SK-N-SH treated with all-trans-retinoic acid at 6 μM for 48 hours (cell line): ENCODE measurements at regions not wholly inside any gene's neighbourhood (a gene's known extent, or its start where the extent isn't known, plus 50 kb on each side); places are given as distances from the start of the nearest gene placed in this dataset.

Experiments used
- BACH2 ChIP-seq: fragments of 250-450 bp; sonication (Bioruptor Pico); IDR thresholded peaks from 2 replicates; pipeline ENCODE4 v1.9.0; 2021; ENCODE audit warnings: mild to moderate bottlenecking, borderline replicate concordance
- CREB5 ChIP-seq: fragments of 250-450 bp; sonication (Bioruptor Pico); IDR thresholded peaks from 2 replicates; pipeline ENCODE4 v1.5.1; 2020; ENCODE audit warnings: low read depth, mild to moderate bottlenecking, moderate library complexity
- CSDC2 ChIP-seq: fragments of 250-450 bp; sonication (Bioruptor Pico); IDR thresholded peaks from 2 replicates; pipeline ENCODE4 v1.5.0; 2020; ENCODE audit warnings: mild to moderate bottlenecking, moderate library complexity
- CSRNP3 ChIP-seq: fragments of 250-450 bp; sonication (Bioruptor Pico); IDR thresholded peaks from 2 replicates; pipeline ENCODE4 v1.5.1; 2021; ENCODE audit warnings: mild to moderate bottlenecking, moderate library complexity
- OSR1 ChIP-seq: fragments of 250-450 bp; sonication (Bioruptor Pico); IDR thresholded peaks from 2 replicates; pipeline ENCODE4 v1.8.0; 2022; ENCODE audit warnings: moderate library complexity, mild to moderate bottlenecking, inconsistent platforms
- PATZ1 ChIP-seq: fragments of 250-450 bp; sonication (Bioruptor Pico); IDR thresholded peaks from 2 replicates; pipeline ENCODE4 v1.8.0; 2020; ENCODE audit warnings: mild to moderate bottlenecking, moderate library complexity, borderline replicate concordance
- POU6F1 ChIP-seq: fragments of 250-450 bp; sonication (Bioruptor Pico); IDR thresholded peaks from 2 replicates; pipeline ENCODE4 v1.8.0; 2021; ENCODE audit warnings: low read depth, mild to moderate bottlenecking, moderate library complexity, borderline replicate concordance
- PPARA ChIP-seq: fragments of 250-450 bp; sonication (Bioruptor Pico); IDR thresholded peaks from 2 replicates; pipeline ENCODE4 v1.5.0; 2020; ENCODE audit warnings: mild to moderate bottlenecking, borderline replicate concordance
- RARB ChIP-seq: fragments of 250-450 bp; sonication (Bioruptor Pico); IDR thresholded peaks from 2 replicates; pipeline ENCODE4 v1.8.0; 2021; ENCODE audit warnings: mild to moderate bottlenecking, moderate library complexity
- ZC3H10 ChIP-seq: fragments of 250-450 bp; sonication (Bioruptor Pico); IDR thresholded peaks from 2 replicates; pipeline ENCODE4 v1.5.1; 2021; ENCODE audit warnings: mild to moderate bottlenecking, moderate library complexity
- ZFP3 ChIP-seq: fragments of 250-450 bp; sonication (Bioruptor Pico); IDR thresholded peaks from 2 replicates; pipeline ENCODE4 v1.5.0; 2020; ENCODE audit warnings: mild to moderate bottlenecking, moderate library complexity
- ZFP30 ChIP-seq: fragments of 450-650 bp; formaldehyde crosslinking; IDR thresholded peaks from 2 replicates; pipeline ENCODE4 v1.5.0; 2022; ENCODE audit warnings: mild to moderate bottlenecking, moderate library complexity
- ZNF8 ChIP-seq: fragments of 450-650 bp; formaldehyde crosslinking; IDR thresholded peaks from 2 replicates; pipeline ENCODE4 v1.5.0; 2020; ENCODE audit warnings: mild to moderate bottlenecking, moderate library complexity

GRCh38 chr2:226450141-226450540 is 349.5 kb downstream of the IRS1 start:
- TF ChIP-seq ZNF8 (no peak), POU6F1 (CRISPR knock-in tag) (no peak), PPARA (CRISPR knock-in tag) (no peak), PATZ1 (no peak), ZFP30 (CRISPR knock-in tag) (no peak), RARB (CRISPR knock-in tag) (no peak), CSDC2 (CRISPR knock-in tag) (no peak), CREB5 (CRISPR knock-in tag) (no peak), ZFP3 (CRISPR knock-in tag) (no peak), ZC3H10 (CRISPR knock-in tag) (no peak), OSR1 (CRISPR knock-in tag) (no peak), CSRNP3 (no peak), BACH2 (no peak)
